CD4-positive, alpha-beta T cell treated with Interleukin-15 for 1 hour (primary cell): ENCODE measurements at regions not wholly inside any gene's neighbourhood (a gene's known extent, or its start where the extent isn't known, plus 50 kb on each side); places are given as distances from the start of the nearest gene placed in this dataset.
"Not testable (repeated sequence)": the region's sequence is repeated elsewhere in the genome, so short reads cannot be mapped to it uniquely, and the experiment has no call there.

Experiments used
- DNase-seq: peaks from one replicate; pipeline ENCODE4 v3.0.0-alpha.2; 2020

DNA sequence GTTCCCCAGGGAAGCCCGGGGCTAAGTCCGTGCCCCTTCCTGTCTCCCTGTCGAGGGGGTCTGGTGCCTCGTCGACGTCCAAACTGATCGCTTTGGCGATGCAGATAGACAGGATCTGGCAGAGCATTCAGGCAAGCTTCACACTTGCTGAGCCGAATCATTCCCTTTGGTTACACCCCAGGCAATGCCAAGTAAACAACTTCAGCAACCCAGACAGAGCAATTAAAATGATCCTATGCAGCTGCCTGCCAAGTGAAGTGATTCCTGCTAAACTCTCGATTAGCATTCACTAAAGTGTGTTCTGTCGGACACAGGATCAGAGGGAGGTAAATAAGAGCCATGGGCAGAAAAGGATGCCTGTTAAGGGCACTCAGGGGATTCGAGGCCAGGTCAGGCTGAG is 108.2 kb upstream of the RAB12 start:
- no peak for DNase-seq

DNA sequence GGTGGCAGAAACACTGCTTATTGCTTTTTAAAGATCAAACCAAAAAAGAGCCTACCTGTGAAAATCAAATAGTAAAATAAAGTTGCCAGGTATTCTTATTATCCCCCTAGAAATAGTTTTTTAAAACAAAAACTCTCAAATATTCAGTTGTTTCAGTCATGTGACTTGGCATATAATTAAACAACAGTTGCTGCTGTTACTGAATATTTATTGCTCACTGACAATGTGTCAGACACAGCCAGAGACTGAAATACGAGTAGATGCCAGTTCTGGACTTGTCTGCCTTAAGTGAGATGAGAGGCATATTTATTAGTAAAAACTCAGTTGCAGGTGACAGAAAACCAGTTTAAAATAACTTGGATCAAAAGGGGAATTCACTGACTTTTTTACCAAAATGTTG is 106.0 kb upstream of the RAB12 start:
- DNase-seq = no peak

DNA sequence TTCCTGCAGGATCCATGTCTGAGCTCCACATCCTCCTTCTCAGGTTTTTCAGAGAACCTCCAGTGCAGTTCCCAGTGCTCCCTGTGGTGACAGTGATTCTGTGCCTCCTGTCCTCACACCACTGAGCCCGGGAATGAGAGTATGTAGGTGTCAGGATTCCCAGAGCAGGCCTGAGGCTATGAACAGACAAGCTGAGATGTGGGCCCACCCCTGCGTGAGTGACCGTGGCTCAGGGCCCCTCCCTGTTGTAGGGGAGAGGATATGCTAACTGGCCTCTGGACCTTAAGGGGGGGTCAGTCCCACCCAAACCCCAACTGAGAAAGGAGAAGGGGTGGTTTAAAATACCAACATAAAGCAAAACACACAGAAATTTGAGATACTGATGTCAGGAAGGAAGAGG is 104.8 kb upstream of the RAB12 start:
- DNase-seq = no peak

DNA sequence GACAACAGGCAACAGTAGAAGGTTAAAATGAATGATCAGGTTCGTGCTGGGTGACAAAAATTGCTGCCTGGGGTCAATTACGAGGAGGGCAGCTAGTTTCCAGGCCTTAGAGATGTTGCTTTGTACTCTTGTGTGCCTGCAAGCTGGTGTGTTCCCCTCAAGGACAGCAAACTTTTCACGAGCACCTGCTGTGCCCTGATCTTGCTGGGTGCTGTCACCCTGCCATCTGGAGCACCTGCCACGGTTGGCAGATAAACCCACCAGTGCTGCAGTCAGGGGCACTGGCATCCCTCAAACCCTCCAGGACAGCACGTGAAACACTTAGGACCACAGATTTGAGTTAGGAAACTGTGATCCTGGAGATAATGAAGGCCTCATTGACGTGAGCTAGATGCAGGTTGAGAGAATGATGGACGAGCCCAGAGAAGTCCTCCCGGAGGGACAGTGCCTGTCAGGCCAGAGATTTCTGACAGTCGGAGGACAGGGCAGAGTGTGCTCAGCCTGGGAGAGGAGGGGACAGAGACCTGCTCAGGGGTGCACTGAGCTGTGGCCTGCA is 104.3 kb upstream of the RAB12 start:
- DNase-seq = no peak

DNA sequence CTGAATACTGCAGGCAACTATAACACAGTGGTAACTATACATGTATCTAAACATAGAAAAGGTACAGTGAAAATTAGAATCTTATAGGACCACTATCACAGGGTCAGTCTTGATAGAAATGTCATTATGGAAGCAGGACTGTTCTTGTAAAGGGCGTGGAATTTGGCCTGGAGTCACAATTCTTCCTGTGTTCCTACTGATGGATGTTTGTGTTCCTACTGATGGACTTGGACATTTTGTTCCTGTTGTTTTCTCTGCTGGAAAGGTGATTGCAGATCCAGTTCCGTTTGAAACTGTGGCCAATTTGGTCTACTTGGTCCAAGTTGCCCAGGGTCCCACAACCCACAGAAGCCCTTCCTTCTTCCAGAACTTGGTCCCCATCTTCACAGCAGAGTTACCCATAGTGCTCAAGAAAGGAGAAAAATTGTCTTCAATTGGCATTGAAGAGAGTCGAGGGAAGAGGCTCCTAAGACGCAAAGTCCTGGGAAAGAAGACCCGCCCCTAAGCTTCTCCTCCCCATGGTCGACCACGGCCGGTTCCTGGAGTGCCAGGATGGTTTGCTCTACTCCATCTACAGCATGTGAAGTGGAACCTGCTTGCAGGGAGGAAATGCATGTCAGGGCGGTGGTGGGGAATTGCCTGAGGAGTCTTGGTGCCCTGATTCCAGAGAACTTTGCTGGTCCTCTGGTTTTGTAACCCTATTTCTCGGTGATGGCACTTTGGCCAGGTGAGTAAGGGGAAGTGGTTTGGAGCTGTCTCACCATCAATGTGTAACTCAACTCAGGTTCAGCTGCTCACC is 102.8 kb upstream of the RAB12 start:
- no peak for DNase-seq

DNA sequence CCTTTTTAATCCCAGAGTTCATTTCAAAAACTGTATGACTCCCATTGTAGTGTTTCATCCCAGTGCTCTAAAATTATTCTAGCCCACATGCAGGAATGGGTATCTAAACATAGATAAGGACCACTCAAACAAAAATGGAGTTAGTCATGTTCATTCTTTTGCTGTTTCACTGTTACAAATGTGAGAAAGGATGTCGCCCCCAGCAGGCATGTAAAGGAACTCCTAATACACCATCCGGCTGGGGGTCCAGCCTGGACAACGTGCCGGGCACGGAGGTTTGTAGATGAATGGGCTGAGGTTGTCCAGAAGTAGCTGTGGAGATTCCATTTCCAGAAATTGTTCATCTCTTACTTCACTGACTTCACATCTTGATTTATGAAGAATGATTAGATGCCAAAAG is 101.9 kb upstream of the RAB12 start:
- no peak for DNase-seq

DNA sequence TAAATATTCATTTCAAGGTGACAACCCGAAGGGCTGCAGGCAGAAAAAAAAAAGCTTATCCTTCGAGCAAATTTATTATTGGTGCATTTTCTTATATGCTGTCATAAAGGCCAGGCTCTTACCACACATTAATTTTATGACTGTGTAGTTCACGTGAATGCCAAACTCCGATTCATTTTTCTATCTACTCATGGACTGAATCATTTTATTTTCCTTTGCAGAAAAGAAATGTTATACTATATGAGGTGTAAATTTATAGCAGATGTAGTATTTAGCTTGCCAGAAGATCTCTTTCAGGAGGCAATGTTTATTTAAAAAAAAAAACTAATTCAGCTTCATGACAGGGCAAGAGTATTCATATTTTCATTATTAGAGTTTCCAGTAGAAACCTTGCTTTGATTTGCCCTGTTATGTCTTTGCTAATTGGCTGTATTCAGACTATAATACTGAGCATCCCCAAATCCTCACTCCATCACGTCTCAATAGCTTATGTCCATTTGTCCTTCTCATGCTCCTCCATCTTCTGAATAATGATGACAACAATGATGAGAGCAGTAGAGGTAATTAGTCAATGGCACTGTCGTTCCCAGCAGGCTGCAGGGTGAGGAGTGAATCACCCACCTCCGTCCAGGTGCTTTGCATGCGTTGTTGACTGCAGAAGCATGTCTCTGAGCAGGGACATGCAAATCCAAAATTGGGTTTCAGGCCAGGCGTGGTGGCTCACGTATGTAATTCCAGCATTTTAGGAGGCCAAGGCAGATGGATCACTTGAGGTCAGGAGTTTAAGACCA is 101.1 kb upstream of the RAB12 start:
- DNase-seq = no peak

DNA sequence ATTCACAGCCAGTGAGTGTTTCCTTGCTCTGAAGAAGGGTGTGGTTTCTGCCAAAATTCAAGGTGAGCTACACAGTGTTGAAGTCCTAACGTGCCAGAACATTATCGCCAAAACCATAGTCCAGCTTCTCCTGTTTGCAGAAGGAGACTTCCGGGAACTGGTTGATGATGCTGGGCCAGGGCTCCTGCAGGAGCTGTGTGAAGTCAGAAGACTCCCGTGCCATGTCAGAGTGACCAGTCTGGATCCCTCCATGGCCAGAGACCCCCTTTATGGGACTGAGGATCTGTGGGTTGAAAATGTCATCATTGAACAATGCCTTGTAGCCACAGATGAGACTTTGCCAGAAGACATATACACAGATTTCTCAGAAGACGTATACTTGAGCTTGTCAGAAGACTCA is 96.0 kb upstream of the RAB12 start:
- DNase-seq = no peak

DNA sequence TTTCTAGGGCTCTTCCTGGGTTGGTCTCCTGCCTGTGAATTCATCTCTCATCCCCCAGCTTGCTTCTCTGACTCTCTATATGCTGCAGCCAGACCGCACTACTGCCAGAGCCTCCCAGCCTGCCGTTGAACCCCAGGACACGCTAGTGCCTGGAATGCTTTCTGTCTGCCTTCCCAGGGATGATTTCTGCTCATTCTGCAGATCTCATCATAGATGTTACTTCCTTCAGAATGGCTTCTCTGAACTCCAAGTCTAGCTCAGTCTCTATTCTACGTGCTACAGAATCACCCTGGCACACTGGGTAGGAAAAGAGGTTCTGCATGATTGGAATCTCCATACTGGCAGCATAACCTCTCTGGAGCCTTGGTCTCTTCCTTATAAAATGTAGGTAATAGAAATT is 94.8 kb upstream of the RAB12 start:
- no peak for DNase-seq

DNA sequence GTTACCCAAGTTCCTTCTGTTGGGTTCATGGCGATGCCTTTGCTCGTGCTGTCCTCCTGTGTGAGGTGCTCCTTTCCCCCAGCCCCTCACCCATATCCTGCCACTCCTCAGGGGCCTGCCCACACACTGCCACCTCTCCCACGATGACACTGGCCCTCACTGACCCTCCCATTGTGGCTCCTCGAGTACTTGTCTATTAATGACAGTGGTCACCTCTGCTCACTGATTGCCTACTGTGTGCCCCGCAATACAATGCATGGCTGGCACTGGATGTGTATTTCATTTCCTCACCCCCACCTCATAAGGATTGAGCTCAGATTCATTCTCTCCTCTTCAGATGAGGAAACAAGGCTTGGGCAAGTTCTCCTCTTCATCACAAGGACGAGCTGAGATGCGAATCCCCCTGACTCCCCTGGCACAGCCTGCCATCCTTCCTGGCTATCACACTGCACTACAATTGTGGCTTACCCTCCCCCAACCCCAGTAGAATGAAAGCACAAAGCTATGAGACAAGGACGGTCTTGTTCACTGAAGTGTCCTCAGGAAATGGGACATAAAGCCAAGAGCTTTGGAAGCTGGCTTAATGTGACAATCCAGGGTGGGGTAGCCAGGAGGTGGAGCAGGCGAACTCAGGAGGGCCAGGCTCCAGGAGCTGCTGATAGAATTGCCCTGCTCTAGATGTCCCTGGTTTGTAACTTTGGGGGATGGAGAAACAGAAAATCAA is 93.9 kb upstream of the RAB12 start:
- DNase-seq = no peak

DNA sequence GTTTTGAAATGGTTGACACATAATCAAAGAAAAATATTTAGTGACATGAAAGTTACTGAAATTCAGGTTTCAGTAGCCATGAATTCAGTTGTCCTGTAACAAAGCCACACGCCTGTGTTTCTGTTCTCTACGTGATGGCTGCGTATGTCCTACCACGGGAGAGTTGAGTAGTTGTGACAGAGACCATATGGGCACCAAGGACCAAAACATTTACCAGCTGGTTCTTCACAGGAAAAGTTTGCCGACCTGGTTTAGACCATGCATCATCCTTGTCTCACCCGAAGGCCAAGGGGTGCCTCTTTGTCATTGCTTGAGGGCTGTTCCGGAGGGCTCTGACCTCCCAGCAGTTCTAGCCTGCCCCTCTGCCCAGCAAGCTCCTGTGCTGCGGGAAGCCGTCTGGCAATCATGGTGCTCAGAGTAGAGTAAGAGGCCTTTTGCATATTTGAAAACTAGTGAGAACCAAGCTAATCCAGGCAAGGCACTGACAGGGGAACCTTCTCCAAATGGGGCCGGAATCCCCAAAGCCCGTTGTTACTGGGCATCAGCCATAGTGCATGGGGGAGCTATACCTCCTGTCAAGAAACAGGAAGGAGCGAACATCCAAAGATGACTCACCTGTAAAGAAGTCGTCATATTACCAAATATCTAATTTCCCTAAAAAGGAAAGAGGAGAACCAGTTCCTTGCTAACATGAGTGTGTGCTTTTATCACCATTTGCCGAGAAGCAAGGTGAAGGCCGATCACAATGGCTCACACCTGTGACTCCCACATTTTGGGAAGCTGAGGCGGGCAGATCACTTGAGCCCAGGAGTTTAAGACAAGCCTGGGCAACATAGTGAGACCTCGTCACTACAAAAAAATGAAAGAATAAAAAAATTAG is 92.6 kb upstream of the RAB12 start:
- DNase-seq = no peak

DNA sequence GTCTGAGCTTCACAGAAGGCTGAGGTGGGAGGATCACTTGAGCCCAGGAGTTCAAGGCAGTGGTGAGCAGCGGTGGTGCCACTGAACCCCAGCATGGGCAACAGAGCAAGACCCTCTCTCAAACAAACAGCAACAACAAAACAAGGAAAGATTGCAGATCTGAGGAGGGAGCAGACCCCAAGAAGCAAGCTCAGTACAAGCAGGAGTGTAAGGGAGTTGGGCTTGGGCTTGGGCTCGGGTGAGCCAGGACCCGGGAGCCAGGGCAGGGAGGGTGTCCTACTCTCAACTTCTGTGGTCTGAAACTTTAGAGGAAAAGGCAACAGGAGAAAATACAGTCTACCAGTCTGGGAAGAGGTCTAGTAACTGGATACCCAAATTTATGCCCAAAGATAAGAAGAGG is 92.0 kb upstream of the RAB12 start:
- no peak for DNase-seq

DNA sequence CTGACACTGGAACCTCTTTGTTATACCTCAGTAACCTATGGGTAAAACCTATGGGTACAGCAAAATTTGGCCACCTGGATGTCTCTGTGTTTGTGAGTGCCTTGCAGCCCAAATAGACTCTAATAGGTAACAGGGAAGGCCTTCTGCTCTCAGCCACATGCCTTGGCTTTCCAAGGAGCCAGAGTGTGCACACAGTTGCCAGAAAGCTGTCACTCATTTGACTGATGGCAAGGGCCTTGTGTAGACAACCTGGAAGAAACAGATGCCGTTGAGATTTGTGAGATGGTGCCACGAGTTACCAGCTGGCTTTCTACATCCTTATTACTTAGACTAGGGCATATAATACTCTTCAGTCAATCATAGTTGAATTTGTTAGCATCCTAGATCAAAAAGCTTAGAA is 90.1 kb upstream of the RAB12 start:
- DNase-seq = no peak

DNA sequence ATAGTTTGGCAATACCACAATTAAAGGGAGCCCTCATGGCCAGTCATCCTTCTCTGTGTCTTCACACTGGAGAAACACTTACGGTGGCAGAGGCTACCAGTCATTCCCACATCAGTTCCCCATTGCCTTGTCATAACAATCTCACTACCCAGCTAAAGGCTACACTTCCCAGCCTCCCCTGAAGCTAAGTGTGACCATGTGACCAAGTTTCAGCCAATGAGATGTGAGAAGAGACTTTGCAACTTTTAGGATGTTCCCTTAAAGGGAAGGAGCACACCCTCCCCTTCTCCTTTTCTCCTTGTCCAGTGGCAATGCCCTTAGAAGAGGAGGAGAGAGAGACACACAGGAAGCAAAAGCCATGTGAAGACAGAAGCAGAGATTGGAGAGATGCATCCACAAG is 89.0 kb upstream of the RAB12 start:
- DNase-seq = no peak

DNA sequence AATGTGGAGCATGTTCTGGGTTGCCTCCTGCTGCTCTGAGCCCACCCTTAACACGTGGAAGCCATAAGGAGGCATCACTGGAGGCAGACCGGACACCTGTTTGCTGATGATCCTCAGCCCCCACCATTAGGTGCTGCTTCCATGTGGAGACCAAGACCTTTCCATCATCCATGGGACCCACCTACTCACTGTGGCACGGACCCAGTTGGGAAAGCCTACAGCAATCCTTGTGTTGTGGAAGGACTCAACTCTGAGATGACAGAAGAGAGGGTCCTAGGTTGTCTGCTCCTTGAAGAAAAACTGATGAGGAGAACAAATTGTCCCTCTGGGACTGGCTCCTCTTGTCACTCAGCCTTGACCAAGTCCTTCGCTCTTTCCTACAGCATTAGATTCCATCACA is 86.5 kb upstream of the RAB12 start:
- no peak for DNase-seq

DNA sequence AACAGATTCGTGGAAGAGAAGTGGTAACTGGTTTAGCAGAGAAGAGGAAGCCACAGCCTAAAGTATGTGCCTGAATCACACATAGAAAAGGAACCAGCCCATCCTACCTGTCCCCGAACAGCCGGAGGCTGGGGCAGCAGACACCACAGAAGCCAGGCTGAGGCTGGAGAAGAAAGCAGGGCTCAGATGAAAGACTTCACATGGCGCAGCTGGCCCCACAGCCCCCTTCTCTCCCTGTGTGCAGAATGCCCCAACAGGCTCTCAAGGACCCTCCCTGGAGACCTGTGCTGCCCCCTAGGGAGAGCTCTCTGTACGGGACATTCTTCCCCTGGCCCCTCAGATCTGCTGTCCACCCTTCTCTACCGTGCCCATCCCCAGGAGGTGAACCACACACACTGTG is 83.5 kb upstream of the RAB12 start:
- DNase-seq = no peak

DNA sequence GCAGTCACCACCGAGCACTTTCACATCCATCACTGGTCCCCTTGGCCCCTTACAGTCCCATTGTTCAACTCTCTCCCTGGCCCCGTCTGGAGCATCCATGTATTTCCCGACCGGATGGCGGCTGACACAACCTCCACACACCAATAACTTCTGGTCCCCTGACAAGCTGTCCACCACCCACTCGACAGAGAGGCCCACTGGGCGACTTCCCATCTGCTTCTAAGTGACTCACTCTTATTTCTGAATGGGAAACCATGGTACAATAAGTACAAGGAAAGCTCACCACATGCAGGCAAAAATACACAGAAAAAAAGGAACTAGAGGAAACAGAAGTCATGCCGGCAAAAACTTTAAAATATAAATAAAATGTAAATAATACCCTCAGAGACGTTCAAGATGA is 82.9 kb upstream of the RAB12 start:
- no peak for DNase-seq

DNA sequence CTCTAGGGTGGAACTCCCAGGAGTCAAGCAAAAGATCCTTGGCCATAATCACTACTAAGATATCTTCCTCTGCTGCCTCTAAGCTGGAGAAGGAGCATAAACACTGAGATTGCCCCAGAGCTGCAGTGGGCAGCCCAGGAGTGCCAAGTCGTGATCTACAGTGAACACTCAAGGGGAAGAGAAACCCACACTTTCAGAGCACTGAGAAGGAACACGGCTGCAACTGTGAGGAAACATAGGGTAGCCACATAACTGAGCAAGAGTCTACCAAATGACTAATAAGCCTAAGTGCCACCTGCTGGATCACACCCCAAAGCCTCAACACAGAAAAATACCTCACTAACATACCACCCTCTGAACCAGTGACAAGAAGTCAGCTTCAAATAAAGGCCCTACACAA is 79.6 kb upstream of the RAB12 start:
- DNase-seq = no peak

DNA sequence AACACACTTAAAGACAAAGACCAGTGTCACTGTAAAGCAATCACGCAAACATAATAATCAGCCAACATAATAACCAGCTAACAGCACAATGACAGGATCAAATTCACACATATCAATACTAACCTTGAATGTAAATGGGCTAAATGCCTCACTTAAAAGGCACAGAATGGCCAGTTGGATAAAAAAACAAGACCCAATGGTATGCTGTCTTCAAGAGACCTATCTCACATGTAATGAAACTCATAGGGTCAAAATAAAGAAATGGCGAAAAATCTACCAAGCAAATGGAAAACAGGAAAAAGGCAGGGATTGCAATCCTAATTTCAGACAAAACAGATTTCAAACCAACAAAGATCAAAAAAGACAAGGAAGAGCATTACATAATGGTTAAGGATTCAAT is 78.2 kb upstream of the RAB12 start:
- not testable (repeated sequence) for DNase-seq

DNA sequence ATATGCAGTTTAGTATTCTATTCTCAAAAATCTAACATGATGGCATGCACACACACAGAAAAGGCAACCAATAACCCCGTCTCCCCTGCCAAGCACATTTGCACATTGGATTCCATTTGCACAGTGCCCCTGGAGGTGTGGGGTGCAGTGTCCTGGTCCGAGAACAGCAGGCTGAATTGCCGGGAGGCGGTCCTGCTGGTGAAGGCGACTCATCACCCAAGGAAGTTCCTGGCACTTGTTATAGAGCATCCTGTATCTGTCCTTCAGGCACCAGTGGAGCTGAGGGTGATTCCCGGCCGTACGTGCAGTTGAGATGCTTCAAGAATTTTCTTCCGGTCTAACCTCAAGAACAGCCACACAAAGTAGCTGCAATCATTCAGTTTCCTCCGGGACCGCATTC is 73.0 kb upstream of the RAB12 start:
- DNase-seq = no peak

DNA sequence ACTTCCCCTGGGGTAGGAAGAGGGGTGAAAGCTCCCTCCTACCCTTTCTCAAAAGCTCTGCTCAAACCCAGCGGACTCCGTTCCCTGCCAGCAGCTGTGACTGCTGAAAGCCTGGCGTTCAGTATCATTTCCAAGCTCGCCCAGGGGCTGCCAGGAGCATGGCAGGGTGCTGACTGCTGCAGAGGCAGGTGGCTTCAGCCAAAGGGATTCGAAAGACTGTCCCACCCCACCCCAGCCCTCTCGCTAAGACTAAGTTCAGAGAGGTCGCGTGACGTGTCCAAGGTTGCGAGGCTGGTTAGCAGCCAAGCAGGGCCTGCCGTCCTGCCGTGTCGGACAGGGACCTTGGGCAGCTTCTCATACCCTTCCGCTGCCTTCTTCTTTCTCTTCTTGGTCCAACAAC is 72.3 kb upstream of the RAB12 start:
- DNase-seq = no peak

DNA sequence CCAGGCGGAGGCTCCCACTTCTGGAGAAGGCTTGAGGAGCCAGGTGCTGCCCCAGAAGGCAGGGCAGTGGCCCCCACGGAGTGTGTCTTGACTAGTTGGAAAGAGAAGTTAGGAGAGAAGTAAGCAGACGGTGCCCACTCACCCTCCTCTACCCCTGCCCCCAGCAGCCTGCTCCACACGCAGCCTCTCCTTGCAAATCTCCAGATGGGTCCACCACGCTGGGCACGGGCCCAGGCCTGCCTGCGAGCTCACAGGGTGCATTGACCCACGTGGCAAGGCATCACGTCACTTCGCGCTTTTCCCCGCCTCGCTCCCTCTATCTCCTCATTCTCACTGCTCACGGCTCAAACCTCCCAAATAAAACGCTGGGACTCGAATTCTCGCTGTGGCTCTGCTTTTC is 71.8 kb upstream of the RAB12 start:
- no peak for DNase-seq

DNA sequence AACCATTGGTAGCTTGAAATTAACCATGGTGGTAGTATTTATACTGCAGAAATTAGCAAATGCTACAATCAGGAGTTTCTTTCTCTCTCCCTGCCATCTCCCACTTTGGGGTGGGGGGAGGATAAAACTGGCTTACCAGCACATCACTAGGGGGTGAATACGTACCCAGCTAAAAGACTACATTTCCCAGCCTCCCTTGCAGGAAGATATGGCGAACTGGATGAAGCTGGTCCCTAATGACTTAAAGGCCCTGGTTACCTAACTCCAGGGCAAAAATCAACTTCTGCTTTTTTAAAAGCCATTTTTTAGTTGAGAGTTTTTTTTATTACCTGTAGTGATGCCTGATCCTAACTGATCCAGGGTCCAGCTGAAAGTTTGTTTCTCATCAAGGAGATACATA is 70.3 kb upstream of the RAB12 start:
- DNase-seq = no peak
